ENCODE measurements at regions not wholly inside any gene's neighbourhood (a gene's known extent, or its start where the extent isn't known, plus 50 kb on each side); places are given as distances from the start of the nearest gene placed in this dataset.
A peak's percentile ranks its signal among the peaks of the same experiment; 100 is the strongest.

- Histone ChIP-seq H3K4me1 (ENCODE audit: control insufficient read depth, extremely low read depth, insufficient read depth, low read length) (peaks cover 6% of the 10 kb centered on the region), H3K4me3 (ENCODE audit: control insufficient read depth in 2 of 3, extremely low read depth in 1 of 3, insufficient read depth in 2 of 3, low read depth in 1 of 3, low read length in 3 of 3) (no peak overlapping the region), H3K27me3 (ENCODE audit: control insufficient read depth, extremely low read depth, insufficient read depth, low read length) (no peaks in the 10 kb centered on the region), H3K9me3 (ENCODE audit: control insufficient read depth, low read depth, low read length) (no peaks in the 10 kb centered on the region), H3K9ac (ENCODE audit: control insufficient read depth, extremely low read depth, insufficient read depth, low read length) (no peak overlapping the region), H3K9me1 (ENCODE audit: control insufficient read depth, extremely low read depth, insufficient read depth, low read length) (no peaks in the 10 kb centered on the region), H3K36me3 (ENCODE audit: control insufficient read depth in 2 of 2, extremely low read depth in 1 of 2, insufficient read depth in 2 of 2, low read length in 2 of 2) (no peaks in the 10 kb centered on the region), H3K79me2 (ENCODE audit: control insufficient read depth, insufficient read depth, low read length) (no peaks in the 10 kb centered on the region), H3K27ac (ENCODE audit: control insufficient read depth, insufficient read depth, low read length) (no peak overlapping the region), H3K4me2 (ENCODE audit: control insufficient read depth, extremely low read depth, insufficient read depth, low read depth, low read length) (no peak overlapping the region), H4K20me1 (ENCODE audit: control insufficient read depth, extremely low read depth, insufficient read depth, low read length) (no peaks in the 10 kb centered on the region), H2AFZ (ENCODE audit: control insufficient read depth, low read length) (peak overlapping the region; percentile 44)
- DNase-seq (ENCODE audit: low read depth, low spot score) (no peak), FAIRE-seq (no peak)
- TF ChIP-seq, protein P1, sequence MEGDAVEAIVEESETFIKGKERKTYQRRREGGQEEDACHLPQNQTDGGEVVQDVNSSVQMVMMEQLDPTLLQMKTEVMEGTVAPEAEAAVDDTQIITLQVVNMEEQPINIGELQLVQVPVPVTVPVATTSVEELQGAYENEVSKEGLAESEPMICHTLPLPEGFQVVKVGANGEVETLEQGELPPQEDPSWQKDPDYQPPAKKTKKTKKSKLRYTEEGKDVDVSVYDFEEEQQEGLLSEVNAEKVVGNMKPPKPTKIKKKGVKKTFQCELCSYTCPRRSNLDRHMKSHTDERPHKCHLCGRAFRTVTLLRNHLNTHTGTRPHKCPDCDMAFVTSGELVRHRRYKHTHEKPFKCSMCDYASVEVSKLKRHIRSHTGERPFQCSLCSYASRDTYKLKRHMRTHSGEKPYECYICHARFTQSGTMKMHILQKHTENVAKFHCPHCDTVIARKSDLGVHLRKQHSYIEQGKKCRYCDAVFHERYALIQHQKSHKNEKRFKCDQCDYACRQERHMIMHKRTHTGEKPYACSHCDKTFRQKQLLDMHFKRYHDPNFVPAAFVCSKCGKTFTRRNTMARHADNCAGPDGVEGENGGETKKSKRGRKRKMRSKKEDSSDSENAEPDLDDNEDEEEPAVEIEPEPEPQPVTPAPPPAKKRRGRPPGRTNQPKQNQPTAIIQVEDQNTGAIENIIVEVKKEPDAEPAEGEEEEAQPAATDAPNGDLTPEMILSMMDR (optimal IDR thresholded peaks at IDR 0.05 in 1 of 3, IDR thresholded peaks at IDR 0.05 in 1 of 3, conservative IDR thresholded peaks at IDR 0.05 in 1 of 3; ENCODE audit: extremely low read depth in 1 of 3, insufficient read depth in 2 of 3, low read length in 3 of 3) = no peak
- TF ChIP-seq EZH2 (IDR thresholded peaks at IDR 0.05; ENCODE audit: low read length) = no peak
- dilution Hi-C loops (cut with MboI; ENCODE audit: extremely low pct_ligation_motif_present, low sequenced_read_pairs) = no loop called here
These were observed 2269.4 kb upstream of the WWC1 start for GRCh38 chr5:166022065-166022464.

DNA sequence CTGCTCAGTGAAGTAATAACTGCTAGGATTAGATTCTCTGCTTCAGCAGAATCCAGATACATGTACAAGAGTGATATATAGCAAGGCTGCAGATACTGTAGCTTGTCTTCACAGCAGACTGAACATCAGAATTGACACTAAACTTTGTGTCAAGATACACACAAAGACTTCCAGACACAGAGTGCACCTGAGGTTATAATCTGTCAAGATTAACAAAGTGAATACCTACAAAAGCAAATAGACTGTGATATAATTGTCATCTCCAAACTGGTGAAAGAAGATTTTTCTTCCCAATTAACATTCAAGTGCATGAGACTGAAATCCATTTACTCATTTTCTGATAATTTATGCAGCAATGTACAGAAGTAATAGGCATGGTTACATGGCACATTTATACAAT, 2266.5 kb upstream of the WWC1 start:
- H3K4me1 ChIP-seq (ENCODE audit: control insufficient read depth, extremely low read depth, insufficient read depth, low read length) = peaks cover 5% of the 10 kb centered on the region
- H3K27me3 ChIP-seq (ENCODE audit: control insufficient read depth, extremely low read depth, insufficient read depth, low read length) = no peaks in the 10 kb centered on the region
- no peak overlapping the region for H3K27ac ChIP-seq (ENCODE audit: control insufficient read depth, insufficient read depth, low read length)
- H3K9me1 ChIP-seq (ENCODE audit: control insufficient read depth, extremely low read depth, insufficient read depth, low read length) = no peaks in the 10 kb centered on the region
- no peaks in the 10 kb centered on the region for H3K36me3 ChIP-seq (ENCODE audit: control insufficient read depth in 2 of 2, extremely low read depth in 1 of 2, insufficient read depth in 2 of 2, low read length in 2 of 2)
- H4K20me1 ChIP-seq (ENCODE audit: control insufficient read depth, extremely low read depth, insufficient read depth, low read length) = no peaks in the 10 kb centered on the region
- dilution Hi-C loops (cut with MboI; ENCODE audit: extremely low pct_ligation_motif_present, low sequenced_read_pairs) = no loop called here
- TF ChIP-seq EZH2 (IDR thresholded peaks at IDR 0.05; ENCODE audit: low read length) = no peak
- TF ChIP-seq, protein P1 (optimal IDR thresholded peaks at IDR 0.05 in 1 of 3, IDR thresholded peaks at IDR 0.05 in 1 of 3, conservative IDR thresholded peaks at IDR 0.05 in 1 of 3; ENCODE audit: extremely low read depth in 1 of 3, insufficient read depth in 2 of 3, low read length in 3 of 3) = no peak
- FAIRE-seq (no peak), DNase-seq (ENCODE audit: low read depth, low spot score) (no peak)
- H2AFZ ChIP-seq (ENCODE audit: control insufficient read depth, low read length) = peak overlapping the region; percentile 13
- no peaks in the 10 kb centered on the region for H3K79me2 ChIP-seq (ENCODE audit: control insufficient read depth, insufficient read depth, low read length)
- H3K9ac ChIP-seq (ENCODE audit: control insufficient read depth, extremely low read depth, insufficient read depth, low read length) = no peak overlapping the region
- no peak overlapping the region for H3K4me3 ChIP-seq (ENCODE audit: control insufficient read depth in 2 of 3, extremely low read depth in 1 of 3, insufficient read depth in 2 of 3, low read depth in 1 of 3, low read length in 3 of 3)
- no peak overlapping the region for H3K4me2 ChIP-seq (ENCODE audit: control insufficient read depth, extremely low read depth, insufficient read depth, low read depth, low read length)
- no peaks in the 10 kb centered on the region for H3K9me3 ChIP-seq (ENCODE audit: control insufficient read depth, low read depth, low read length)

Data from keratinocyte (primary cell).